GM19239 (cell line): ENCODE measurements at regions not wholly inside any gene's neighbourhood (a gene's known extent, or its start where the extent isn't known, plus 50 kb on each side); places are given as distances from the start of the nearest gene placed in this dataset.

ENCODE experiments used
- DNase-seq: peaks from one replicate; pipeline ENCODE4 v3.0.0; 2011; ENCODE audit warnings: low spot score; ENCODE audit not compliant: insufficient read length
- FAIRE-seq: peaks from 2 replicates; lab custom pipeline; 2011; peaks lifted over from hg19 to GRCh38; lab: Jason Lieb, UNC

DNA sequence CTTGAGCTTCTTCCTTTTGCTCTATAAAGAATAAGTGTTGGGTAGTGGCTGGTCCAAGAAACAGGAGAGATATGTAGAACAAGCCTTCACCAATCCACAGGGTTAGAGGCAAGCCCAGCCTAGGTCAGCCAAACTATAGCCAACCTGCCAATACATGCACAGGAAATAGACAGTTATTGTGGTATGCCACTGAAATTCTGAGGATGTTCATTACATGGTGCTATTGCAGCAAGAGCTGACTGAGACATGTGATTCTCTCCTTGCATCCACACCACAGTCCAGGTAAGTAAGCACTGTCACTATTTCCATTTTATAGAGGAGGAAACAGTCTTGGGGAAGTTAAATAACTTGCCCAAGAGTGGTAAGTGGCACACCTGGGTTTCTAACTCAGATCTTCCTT is 268.1 kb downstream of the NPIPA8 start:
- no peak for DNase-seq
- no peak for FAIRE-seq

DNA sequence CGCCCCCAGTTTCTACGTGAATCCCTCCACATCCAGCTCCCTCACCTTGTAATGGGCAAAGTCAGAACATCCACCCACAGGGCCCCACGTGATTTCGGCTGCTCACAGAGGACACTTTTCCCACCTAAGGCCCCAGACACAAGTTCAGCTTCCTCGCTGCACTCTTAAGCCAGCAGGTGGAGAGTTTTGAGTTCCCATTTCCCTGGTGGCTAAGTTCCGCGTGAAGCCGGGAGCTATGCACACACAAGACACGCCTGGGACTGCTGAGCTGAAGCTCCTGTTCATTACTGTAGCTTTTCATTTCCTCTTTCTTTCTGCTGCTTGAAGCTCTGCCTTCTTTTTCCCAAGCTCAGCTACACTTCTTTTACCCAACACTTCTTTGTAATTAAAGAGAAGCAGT is 273.8 kb downstream of the NPIPA8 start:
- no peak for FAIRE-seq
- no peak for DNase-seq

GRCh38 chr16:18060351-18060750 is 276.2 kb downstream of the NPIPA8 start:
- no peak for DNase-seq
- no peak for FAIRE-seq

GRCh38 chr16:18059577-18059976 is 277.0 kb downstream of the NPIPA8 start:
- FAIRE-seq = no peak
- DNase-seq = no peak

- FAIRE-seq (no peak), DNase-seq (no peak)
Measured at GRCh38 chr16:18059089-18059488, 277.4 kb downstream of the NPIPA8 start.

DNA sequence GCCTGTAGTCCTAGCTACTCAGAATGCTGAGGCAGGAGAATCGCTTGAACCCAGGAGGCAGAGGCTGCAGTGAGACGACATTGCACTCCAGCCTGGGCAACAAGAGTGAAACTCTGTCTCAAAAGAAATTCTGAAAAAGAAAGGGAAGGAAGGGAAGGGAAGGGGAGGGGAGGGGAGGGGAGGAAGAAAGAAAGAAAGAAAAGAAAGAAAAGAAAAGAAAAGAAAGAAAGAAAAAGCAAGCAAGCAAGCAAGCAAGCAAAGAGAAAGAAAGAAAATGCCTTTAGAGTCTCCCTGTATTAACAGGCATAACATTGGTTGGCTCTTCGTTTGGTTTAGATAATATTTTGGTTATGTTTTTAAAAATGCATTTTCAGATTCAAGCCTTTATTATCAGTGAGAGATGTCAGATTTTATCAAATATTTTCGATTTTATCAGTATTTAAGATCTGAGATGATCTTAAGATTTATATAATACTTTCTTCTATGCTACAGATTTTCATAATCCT is 281.1 kb downstream of the NPIPA8 start:
- no peak for DNase-seq
- no peak for FAIRE-seq

- FAIRE-seq (no peak), DNase-seq (no peak)
Measured at GRCh38 chr16:18050777-18051176, 285.8 kb downstream of the NPIPA8 start.

- FAIRE-seq (no peak), DNase-seq (no peak)
Measured at GRCh38 chr16:18050234-18050633, 286.3 kb downstream of the NPIPA8 start.

- DNase-seq (no peak), FAIRE-seq (no peak)
Measured at GRCh38 chr16:18049547-18050133, 286.9 kb downstream of the NPIPA8 start.

DNA sequence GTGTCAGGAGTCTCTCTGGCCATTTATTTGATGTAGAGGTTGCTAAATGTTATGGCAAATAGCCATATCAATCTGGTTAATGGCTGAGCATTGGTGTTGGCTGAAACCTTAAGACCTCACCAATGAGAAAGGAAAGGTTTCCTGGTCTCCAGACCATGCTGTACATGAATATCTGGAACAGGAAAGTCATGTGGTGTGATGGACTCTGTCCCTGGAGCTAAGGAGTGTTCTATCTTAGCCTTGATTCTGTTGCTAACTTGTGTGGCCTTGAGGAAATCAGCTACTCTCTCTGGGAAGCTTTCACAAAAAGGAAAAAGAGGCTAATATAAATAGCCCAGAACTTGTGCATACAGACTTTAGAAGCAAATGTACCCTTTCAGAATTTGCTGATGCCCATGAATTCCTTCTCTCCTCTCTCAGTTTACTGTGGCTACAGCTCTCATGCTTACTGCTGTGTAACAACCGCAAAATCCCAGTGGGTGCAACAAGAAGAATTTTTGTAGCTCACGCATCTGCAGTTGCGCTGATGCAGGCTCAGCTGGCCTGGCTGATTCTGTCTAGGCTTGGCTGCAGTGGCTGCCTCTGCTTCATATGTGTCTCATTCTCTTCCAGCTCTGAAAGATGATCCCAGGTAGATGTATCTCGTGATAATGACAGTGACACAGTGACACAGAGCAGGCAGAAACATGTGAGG is 287.5 kb downstream of the NPIPA8 start:
- DNase-seq = no peak
- FAIRE-seq = no peak

GRCh38 chr16:18047761-18048160 is 288.8 kb downstream of the NPIPA8 start:
- no peak for FAIRE-seq
- DNase-seq = no peak

DNA sequence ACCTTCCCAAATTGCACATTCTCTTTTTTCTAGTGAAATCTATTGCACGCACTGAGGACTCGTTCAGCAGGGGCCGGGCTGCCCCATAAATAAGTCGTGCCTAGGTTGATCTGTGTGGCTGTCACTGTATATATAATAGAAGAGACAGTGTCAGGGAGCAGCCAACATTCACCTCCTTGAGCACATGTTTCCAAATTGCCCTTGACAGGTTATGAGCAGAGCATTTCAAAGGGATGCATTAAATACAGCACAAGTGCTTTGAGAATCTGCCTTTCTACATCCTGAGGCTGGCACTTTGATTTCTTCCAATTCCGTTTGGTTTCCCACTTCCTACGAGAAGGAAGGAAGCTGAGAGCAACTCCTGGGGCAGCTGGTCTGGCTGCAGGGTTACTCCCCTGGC is 291.2 kb downstream of the NPIPA8 start:
- FAIRE-seq = no peak
- DNase-seq = no peak

GRCh38 chr16:18041864-18042834 is 294.4 kb downstream of the NPIPA8 start:
- no peak for DNase-seq
- no peak for FAIRE-seq

DNA sequence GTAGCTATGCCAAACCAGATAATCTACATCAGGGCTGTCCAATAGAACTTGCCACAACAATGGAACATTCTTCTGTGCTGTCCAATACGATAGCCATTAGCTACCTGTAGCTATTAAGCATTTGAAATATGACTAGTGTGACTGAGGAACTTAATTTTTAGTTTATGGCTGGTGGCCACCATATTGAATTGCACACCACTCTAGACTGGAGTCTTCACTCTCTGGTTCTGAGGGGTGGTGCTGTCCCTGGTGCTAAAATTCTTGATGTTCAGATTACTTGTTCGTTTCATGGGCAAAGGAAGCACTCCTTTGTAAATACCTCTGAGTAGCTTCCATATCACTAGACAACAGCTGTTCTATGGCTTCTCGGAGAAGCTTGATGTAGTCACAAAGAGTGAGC is 296.6 kb downstream of the NPIPA8 start:
- no peak for DNase-seq
- FAIRE-seq = no peak

DNA sequence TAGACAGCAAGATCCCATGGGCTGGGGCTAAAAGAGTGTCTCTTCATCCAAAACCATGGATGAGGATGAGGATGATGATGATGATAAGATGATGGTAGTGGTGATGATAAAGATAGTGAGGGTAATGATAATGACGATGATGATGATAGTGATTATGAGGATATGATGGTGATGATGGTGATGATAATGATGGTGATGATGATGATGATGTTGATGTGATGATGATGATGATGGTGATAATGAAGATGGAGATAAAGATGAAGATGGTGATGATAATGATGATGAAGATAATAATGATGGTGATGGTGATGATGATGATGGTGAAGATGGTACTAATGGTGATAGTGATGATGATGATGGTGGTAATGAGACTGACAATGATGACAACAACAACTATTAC is 299.5 kb downstream of the NPIPA8 start:
- FAIRE-seq = no peak
- no peak for DNase-seq

DNA sequence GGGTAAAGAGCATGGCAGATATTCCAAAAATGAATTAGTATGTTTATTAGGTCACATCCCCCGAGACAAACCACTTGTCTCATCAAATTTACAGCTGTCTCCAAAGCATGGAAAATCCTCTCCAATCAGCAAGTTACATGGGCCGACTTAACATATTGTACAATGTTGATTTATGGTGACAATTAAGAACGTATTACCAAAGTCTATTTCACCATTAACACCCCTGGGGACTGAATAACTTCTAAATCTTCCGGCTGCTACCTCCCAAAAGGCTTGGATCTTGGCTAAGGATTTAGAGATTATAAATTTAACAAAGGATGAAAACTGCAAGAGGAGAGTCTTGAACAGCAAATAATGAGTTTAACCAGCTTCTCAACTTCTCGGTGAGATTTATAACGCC is 311.9 kb downstream of the NPIPA8 start:
- FAIRE-seq = no peak
- DNase-seq = no peak

DNA sequence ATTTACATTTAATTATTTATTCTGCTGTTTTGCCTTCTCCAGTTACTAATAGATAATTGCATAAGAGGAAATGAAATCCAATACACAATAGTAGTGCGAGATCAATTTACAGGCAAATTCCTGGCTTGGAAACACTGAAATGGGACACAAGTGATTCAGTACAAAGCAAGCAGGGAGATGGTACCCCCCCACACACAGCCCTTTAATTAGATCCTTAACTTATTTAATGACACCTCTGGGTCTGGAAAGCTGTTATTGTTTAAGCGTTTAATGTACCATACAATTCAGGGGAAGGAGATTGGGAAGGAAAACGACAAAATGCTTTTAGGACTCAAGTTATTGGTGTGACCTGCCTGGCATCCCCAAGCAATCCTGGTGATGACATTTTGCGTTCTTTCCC is 318.2 kb downstream of the NPIPA8 start:
- DNase-seq (no peak), FAIRE-seq (no peak)

GRCh38 chr16:18013863-18014262 is 322.7 kb downstream of the NPIPA8 start:
- no peak for DNase-seq
- FAIRE-seq = no peak

- no peak for FAIRE-seq
- no peak for DNase-seq
Measured at GRCh38 chr16:18008356-18008755, 328.2 kb downstream of the NPIPA8 start.

GRCh38 chr16:18003033-18003432 is 333.5 kb downstream of the NPIPA8 start:
- FAIRE-seq = no peak
- DNase-seq = no peak

DNA sequence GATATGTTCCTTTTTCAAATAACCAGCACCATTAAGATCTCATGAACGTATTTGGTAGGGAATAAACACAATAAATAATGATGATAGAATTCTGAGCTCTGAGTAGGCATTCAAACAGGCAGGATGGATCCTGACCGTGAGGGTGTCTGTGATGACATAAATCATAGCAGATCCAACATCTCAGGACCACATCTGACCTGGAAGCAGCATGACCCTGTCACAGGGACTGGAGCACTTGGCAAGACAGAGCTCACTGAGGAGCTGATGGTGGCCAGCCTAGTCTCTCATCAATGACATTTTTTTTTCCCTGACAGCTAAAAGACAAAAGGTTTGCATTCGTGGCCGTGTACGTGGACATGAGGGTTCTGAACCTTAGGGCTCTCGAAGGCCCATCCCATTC is 337.5 kb downstream of the NPIPA8 start:
- FAIRE-seq (no peak), DNase-seq (no peak)
